GM19025 (cell line): ENCODE measurements at regions not wholly inside any gene's neighbourhood (a gene's known extent, or its start where the extent isn't known, plus 50 kb on each side); places are given as distances from the start of the nearest gene placed in this dataset.

Source experiments
- ATAC-seq: cut with Tn5 transposase; IDR thresholded peaks from one replicate; pipeline ENCODE4 v1.9.1; 2021; ENCODE audit warnings: mild to moderate bottlenecking, low read depth, moderate library complexity; ENCODE audit not compliant: unreplicated experiment

DNA sequence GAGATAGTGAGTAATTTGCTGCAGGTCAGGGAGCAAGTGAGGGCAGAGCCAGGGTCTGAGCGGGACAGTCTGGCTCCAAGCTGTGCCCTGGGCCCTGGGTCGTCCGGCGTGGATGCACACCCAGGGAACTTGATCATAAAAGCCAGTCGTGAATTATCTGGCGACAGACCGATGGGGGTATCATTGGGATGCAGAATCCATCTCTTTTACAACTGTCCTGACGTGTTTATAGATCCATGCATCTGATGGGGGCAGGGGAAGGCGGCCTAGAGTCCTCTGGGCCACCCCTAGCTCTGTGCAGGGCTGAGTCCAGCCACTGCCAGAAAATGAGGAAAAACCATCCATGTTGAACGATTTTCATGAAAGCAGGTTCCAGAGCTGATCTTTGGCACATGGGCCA is 332.8 kb downstream of the C16orf95 start:
- ATAC-seq: no peak

DNA sequence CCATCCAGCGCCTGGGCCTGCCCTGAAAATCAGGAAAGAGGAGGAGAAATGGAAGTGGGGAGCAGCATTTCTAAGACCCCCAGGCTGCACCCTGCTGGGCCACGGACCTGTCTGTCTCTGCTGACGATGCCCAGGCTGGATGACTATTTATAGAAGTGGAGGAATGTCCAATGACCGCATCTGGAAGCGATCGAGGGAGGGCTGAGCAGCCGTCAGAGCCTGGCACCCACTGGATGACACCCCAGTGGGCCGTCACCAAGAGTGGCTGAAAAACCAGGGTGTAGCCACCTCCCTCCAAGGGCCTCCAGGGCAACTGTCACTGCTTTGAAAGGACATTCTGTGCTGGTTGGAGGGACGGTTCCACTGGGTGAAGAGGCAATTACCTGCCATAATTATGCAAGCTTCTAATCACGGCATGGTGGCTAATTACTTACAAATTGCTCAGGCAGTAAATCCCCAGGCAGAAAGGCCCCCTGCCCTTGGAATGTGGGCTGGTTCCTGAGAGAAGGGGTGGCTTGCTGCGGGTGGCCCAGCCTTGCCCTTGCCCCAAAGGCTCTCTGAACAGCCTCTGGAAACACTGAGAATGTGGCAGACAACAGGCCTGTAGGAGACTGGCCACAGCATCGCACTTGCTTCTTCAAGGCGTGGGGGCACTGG is 332.1 kb downstream of the C16orf95 start:
- ATAC-seq: no peak

DNA sequence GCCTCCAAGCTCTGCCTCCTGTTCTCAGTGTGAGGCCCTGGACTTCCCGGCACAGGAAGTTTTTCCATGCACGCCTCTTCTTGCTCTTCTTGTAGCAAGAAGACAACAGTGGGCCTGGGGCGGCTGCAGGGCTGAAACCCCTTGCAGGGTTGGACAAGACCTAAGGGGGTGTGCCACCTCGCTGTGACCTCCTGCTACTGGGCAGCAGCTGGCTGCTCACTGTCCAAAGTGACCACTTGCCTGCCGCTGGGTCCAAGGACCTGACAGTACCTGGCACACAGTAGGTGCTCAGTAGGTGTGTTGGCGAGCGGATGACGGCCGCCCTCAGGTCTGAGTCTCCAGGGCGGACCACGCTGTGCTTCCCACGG is 331.6 kb downstream of the C16orf95 start:
- ATAC-seq: no peak

- no peak for ATAC-seq
These were observed 331.1 kb downstream of the C16orf95 start for GRCh38 chr16:86986136-86986535.

GRCh38 chr16:86986809-86987487 is 330.2 kb downstream of the C16orf95 start:
- ATAC-seq: no peak

GRCh38 chr16:86987746-86988670 is 329.2 kb downstream of the C16orf95 start:
- ATAC-seq: no peak

DNA sequence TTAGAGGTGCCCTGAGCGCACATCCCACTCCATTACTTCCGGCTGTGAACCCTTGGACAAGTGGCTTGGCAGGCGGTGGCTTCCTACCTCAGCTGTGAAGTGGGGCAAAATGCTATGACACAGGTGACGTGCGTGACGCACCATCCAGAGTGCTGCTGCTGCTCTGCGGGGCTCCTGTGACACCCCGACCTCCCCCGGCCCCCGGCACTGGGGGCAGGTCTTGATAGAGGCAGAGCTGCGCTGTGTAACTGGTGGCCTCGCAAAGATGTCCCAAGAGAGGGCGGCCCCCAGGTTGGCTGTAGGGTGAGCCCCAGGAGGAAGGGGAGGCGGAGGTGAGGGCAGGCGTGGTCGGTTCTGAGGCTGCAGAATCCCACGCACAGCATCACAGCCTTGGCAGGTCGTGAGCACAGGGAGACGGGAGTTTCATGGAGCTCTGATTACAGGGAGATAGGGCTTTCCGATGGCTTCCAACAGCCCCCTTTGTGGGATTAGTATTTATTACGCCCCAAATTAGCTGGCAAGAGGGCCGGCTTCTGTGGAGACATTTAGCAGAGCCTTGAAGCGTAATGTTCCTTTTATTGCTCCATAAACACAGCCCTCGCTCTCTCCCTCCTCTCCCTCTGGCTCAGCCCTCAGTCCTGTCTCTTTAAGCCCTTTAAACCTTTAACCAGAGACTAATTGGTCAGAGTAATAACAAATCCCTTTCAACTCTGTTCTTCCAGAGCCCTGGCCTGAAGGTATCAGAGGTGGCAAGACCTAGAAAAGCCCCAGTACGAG is 328.1 kb downstream of the C16orf95 start:
- ATAC-seq: no peak

DNA sequence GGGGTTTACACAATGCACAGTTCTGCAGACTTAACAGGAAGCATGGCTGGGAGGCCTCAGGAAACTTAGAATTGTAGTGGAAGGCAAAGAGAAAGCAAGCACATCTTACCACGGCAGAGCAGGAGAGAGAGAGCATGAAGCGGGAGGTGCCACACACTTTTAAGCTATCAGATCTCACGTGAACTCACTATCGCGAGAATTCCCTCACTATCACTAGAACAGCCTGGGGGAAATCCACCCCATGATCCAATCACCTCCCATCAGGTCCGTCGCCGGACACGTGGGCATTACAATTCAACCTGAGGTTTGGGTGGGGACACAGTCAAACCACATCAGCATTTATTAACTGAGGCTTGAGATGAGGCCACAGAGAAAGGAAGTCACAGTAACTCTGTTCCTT is 326.7 kb downstream of the C16orf95 start:
- ATAC-seq: no peak

- ATAC-seq: no peak
These were observed 325.5 kb downstream of the C16orf95 start for GRCh38 chr16:86991679-86992078.

- ATAC-seq: no peak
These were observed 324.6 kb downstream of the C16orf95 start for GRCh38 chr16:86992587-86992986.

DNA sequence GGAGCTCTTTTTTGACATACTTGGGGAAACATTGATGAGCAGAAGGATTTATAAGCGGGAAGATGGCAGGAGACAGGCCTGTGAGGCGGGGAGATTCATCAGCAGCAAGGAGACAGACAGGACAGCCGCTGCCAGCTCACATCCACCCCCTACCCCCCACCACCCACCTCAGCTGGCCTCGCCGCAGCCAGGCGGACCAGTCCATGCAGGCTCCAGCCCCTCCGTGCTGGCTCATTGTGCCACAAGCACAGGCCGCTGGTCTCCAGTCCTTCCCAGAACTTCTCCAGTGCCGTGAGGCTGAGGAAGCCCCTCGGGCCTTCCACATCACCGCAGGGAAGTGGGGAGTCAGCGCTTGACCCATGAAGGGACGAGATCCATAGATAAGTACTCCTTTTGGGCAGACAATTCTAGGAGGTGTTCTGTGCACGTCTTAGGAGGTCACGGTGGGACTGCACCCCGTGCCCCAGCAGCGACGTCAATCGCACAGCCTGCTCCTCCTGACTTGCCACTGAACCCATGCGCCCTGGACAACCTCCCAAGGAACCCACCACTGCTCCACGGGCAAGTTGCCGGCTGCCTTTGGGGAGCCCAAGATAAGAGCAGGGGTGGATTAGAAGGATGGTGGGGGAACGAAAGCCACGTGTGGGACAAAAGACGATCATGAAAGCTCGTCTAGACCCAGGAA is 323.6 kb downstream of the C16orf95 start:
- ATAC-seq: no peak

GRCh38 chr16:86994215-86994614 is 323.0 kb downstream of the C16orf95 start:
- ATAC-seq: no peak

GRCh38 chr16:86994651-86995171 is 322.5 kb downstream of the C16orf95 start:
- ATAC-seq: no peak

- no peak for ATAC-seq
These were observed 321.7 kb downstream of the C16orf95 start for GRCh38 chr16:86995456-86995855.

DNA sequence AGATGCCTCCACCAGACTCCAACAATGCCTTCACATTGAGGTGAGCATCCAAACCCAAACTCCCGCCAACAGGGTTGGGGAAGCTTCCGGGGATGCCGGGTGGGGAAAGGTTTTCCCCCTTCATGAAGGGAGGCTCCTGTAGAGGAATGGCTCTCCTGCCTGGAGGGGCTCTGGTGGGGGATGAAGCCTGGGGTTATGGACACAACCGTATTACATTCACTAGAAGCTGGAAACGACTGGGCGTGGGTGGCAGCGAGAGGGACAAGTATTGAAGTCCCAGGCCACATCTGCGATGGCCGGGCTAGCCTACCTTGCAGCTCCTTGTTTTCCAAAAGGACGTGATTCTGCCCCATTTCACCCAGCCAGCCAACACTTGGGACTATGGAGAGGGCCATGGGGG is 321.1 kb downstream of the C16orf95 start:
- no peak for ATAC-seq

GRCh38 chr16:86997058-86997457 is 320.1 kb downstream of the C16orf95 start:
- no peak for ATAC-seq

GRCh38 chr16:86998196-86999001 is 318.8 kb downstream of the C16orf95 start:
- ATAC-seq: no peak

DNA sequence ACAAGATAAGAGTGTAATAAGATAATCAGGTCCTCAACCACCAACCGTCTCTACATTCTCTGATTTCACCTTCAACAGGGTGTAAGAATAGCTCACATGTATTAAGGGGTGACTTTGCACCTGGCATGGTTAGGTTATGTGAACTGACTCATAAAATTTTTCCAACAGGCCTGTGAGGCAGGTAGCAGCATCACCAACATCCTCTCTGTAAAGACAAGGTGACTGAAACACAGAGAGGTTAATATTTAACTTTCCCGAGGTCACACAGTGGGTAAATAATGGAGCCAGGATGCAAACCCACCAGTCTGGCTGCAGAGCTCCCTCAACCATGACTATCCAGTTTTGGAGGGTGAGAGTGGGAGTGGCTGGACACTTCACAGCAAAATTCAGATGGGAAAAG is 317.2 kb downstream of the C16orf95 start:
- ATAC-seq: no peak
